K562 (cell line): ENCODE measurements at regions not wholly inside any gene's neighbourhood (a gene's known extent, or its start where the extent isn't known, plus 50 kb on each side); places are given as distances from the start of the nearest gene placed in this dataset.

Experiments used
- ATAC-seq: fragments of 200-7000 bp; cut with Tn5 transposase; 3 replicates; pipeline ENCODE4 v1.9.1; 2020; ENCODE audit warnings: moderate library complexity
- BruUV-seq: library from RNA; stranded (reverse); fragments of 400-500 nt; replicated peaks from 2 replicates; lab custom pipeline; 2021; lab: Mats Ljungman, UMichigan
- CTCF ChIA-PET: fragments of 300-600 bp; formaldehyde crosslinking; extraction: SDS; loops from one replicate; lab custom pipeline; 2021; ENCODE audit warnings: low intra/inter-chr PET ratio; lab: Yijun Ruan, JAX
- POLR2A ChIA-PET: fragments of 300-600, 350-650 bp; sonication (Branson Sonifier 250); formaldehyde crosslinking; extraction: SDS; loops from one replicate; lab custom pipeline; 2021; ENCODE audit warnings: antibody characterized with exemption, inconsistent platforms; lab: Yijun Ruan, JAX
- DNase-seq, 4 experiments: peaks; one replicate each; pipeline versions ENCODE4 v3.0.0 to v3.0.0-alpha.2; 2011 to 2018; ENCODE audit warnings: low spot score in 3 of 4, mixed read lengths in 3 of 4; ENCODE audit errors: extremely low read depth in 1 of 4
- FAIRE-seq: peaks from 2 replicates; lab custom pipeline; 2011; peaks lifted over from hg19 to GRCh38; lab: Jason Lieb, UNC
- H2AFZ ChIP-seq: 2 replicates; pipeline ENCODE4 v1.6.0; 2011; ENCODE audit warnings: low read depth, low read length, control low read depth, inconsistent platforms
- H3K27ac ChIP-seq: fragments of 200-600 bp; 3 replicates; pipeline ENCODE4 v1.8.0; 2011; ENCODE audit warnings: low read depth, mild to moderate bottlenecking, control low read depth, inconsistent platforms, low read length, moderate library complexity, mixed read lengths; ENCODE audit errors: extremely low read depth
- H3K27me3 ChIP-seq, 2 experiments: fragments of 300-600 bp in 1 of 2; 2 replicates in 1 of 2; 3 replicates in 1 of 2; pipeline versions ENCODE4 v1.6.0 to v1.8.0; 2011; ENCODE audit warnings: inconsistent platforms in 2 of 2, low read length in 2 of 2, mild to moderate bottlenecking in 1 of 2, mixed read lengths in 1 of 2, moderate library complexity in 1 of 2; ENCODE audit not compliant: control insufficient read depth in 2 of 2, insufficient read depth in 2 of 2
- H3K36me3 ChIP-seq: fragments of 300-600 bp; 3 replicates; pipeline ENCODE4 v1.8.0; 2011; ENCODE audit warnings: mild to moderate bottlenecking, low read length, inconsistent platforms; ENCODE audit not compliant: control insufficient read depth, insufficient read depth
- H3K4me1 ChIP-seq, 2 experiments: fragments of 200-600 bp in 1 of 2; replicated peaks in 1 of 2; 2 replicates in 1 of 2; 3 replicates in 1 of 2; pipeline versions ENCODE4 v1.5.1 to v1.8.0; 2011; ENCODE audit warnings: inconsistent platforms in 2 of 2, low read length in 2 of 2, mild to moderate bottlenecking in 1 of 2, mixed read lengths in 1 of 2, moderate library complexity in 1 of 2; ENCODE audit not compliant: control insufficient read depth in 2 of 2, insufficient read depth in 2 of 2
- H3K4me2 ChIP-seq: 2 replicates; pipeline ENCODE4 v1.6.1; 2011; ENCODE audit warnings: low read length, control low read depth, inconsistent platforms, mixed read lengths; ENCODE audit not compliant: insufficient read depth
- H3K4me3 ChIP-seq: fragments of 200-600 bp; sonication (generic), shearing (Covaris generic); 2 replicates; pipeline ENCODE4 v1.5.1; 2016; ENCODE audit warnings: control low read depth, inconsistent platforms
- H3K79me2 ChIP-seq: fragments of 200-600 bp; 3 replicates; pipeline ENCODE4 v1.8.0; 2011; ENCODE audit warnings: low read length, inconsistent platforms; ENCODE audit not compliant: control insufficient read depth, insufficient read depth
- H3K9ac ChIP-seq, 2 experiments: 2 replicates each; pipeline versions ENCODE4 v1.6.0 to v1.6.1; 2011; ENCODE audit warnings: low read depth in 2 of 2, low read length in 2 of 2, control low read depth in 1 of 2, inconsistent platforms in 1 of 2, mild to moderate bottlenecking in 1 of 2, mixed read lengths in 1 of 2; ENCODE audit not compliant: insufficient read depth in 1 of 2
- H3K9me1 ChIP-seq: one replicate; pipeline ENCODE4 v1.6.0; 2011; ENCODE audit warnings: inconsistent platforms, mild to moderate bottlenecking, low read length, moderate library complexity; ENCODE audit not compliant: control insufficient read depth, insufficient read depth
- H3K9me3 ChIP-seq: replicated peaks from 2 replicates; pipeline ENCODE4 v1.5.1; 2011; ENCODE audit warnings: low read depth, low read length, inconsistent platforms; ENCODE audit not compliant: control insufficient read depth, insufficient read depth
- H4K20me1 ChIP-seq: replicated peaks from 2 replicates; pipeline ENCODE4 v1.6.1; 2011; ENCODE audit warnings: low read length, inconsistent platforms, mixed read lengths; ENCODE audit not compliant: control insufficient read depth, insufficient read depth
- ARID4B ChIP-seq: sonication (generic); formaldehyde crosslinking; IDR thresholded peaks from 2 replicates; pipeline ENCODE4 v1.8.0; 2022; ENCODE audit warnings: mild to moderate bottlenecking, missing genetic modification reagents
- CREB1 ChIP-seq, 2 experiments: sonication (generic) in 1 of 2; formaldehyde crosslinking in 1 of 2; IDR thresholded peaks; 2 replicates each; pipeline versions ENCODE4 v1.6.1 to v1.8.0; 2012 to 2022; ENCODE audit warnings: inconsistent platforms in 1 of 2, mild to moderate bottlenecking in 1 of 2, missing genetic modification reagents in 1 of 2, moderate library complexity in 1 of 2
- FOXK1 ChIP-seq: sonication (generic); formaldehyde crosslinking; IDR thresholded peaks from 2 replicates; pipeline ENCODE4 v1.8.0; 2022; ENCODE audit warnings: missing genetic modification reagents, mild to moderate bottlenecking, borderline replicate concordance
- HCFC1 ChIP-seq: IDR thresholded peaks from 2 replicates; pipeline ENCODE4 v1.6.1; 2012; ENCODE audit warnings: low read depth, low read length, improper control_type of control experiment
- HDAC2 ChIP-seq: fragments of 450-650 bp; IDR thresholded peaks from 2 replicates; pipeline ENCODE4 v1.6.1; 2016; ENCODE audit warnings: mild to moderate bottlenecking
- HMGXB4 ChIP-seq: sonication (generic); formaldehyde crosslinking; IDR thresholded peaks from 2 replicates; pipeline ENCODE4 v1.8.1; 2023; ENCODE audit warnings: mild to moderate bottlenecking, missing genetic modification reagents
- MAZ ChIP-seq, 2 experiments: fragments of 450-650 bp in 1 of 2; sonication (generic) in 1 of 2; formaldehyde crosslinking; IDR thresholded peaks in 1 of 2; conservative IDR thresholded peaks in 1 of 2; 2 replicates each; pipeline versions ENCODE4 v1.4.0 to v1.5.0; 2020; ENCODE audit warnings: mild to moderate bottlenecking in 1 of 2, missing genetic modification reagents in 1 of 2
- MTF1 ChIP-seq: fragments of 250-450 bp; sonication (Bioruptor Pico); IDR thresholded peaks from 2 replicates; pipeline ENCODE4 v1.9.0; 2021; ENCODE audit warnings: moderate library complexity, mild to moderate bottlenecking, inconsistent platforms, borderline replicate concordance
- POLR2A ChIP-seq: fragments of 450-650 bp; conservative IDR thresholded peaks from 2 replicates; pipeline ENCODE4 v1.6.1; 2016
- TCF7L2 ChIP-seq: fragments of 150-350 bp; IDR thresholded peaks from 2 replicates; pipeline ENCODE4 v1.6.1; 2016; ENCODE audit warnings: low read depth, mild to moderate bottlenecking, low read length, moderate library complexity
- ZHX1 ChIP-seq: fragments of 150-350 bp; conservative IDR thresholded peaks from 2 replicates; pipeline ENCODE4 v1.6.1; 2014; ENCODE audit warnings: low read length
- ZNF121 ChIP-seq: sonication (generic); formaldehyde crosslinking; conservative IDR thresholded peaks from 2 replicates; pipeline ENCODE4 v1.8.0; 2022; ENCODE audit warnings: missing genetic modification reagents
- WGBS: fragments of 100-300 bp; shearing (Covaris generic); methylation state at CpG from one replicate; pipeline ENCODE4 v1.1.6; 2016; ENCODE audit warnings: low coverage, mixed read lengths; ENCODE audit not compliant: insufficient coverage; ENCODE audit errors: missing lambda C conversion rate; 5-methylcytosine and 5-hydroxymethylcytosine counted together
- in situ Hi-C: fragments of 300-500 bp; cut with MboI; formaldehyde crosslinking; loops from 4 replicates; pipeline ENCODE4 v1.15.0; 2018; ENCODE audit warnings: inconsistent platforms, mixed read lengths
- intact Hi-C: fragments of 100-400 bp; cut with micrococcal nuclease; formaldehyde crosslinking; loops from 2 replicates; pipeline ENCODE4 v1.14.2; 2022

- no peak for TF ChIP-seq ARID4B (CRISPR knock-in tag)
Observed at GRCh38 chr15:62909257-62909656, 133.3 kb upstream of the TPM1 start (continued).

- FAIRE-seq (no peak), DNase-seq (no peak), ATAC-seq (no peak)
- Histone ChIP-seq H3K4me1 (no peaks in the 10 kb centered on the region), H3K9me3 (no peaks in the 10 kb centered on the region), H3K9me1 (no peaks in the 10 kb centered on the region), H3K4me3 (no peak overlapping the region), H3K36me3 (no peaks in the 10 kb centered on the region), H3K4me2 (no peak overlapping the region), H3K27ac (no peak overlapping the region), H4K20me1 (no peaks in the 10 kb centered on the region), H2AFZ (no peak overlapping the region), H3K9ac (no peak overlapping the region), H3K79me2 (no peaks in the 10 kb centered on the region), H3K27me3 (peaks cover 5 to 39% of the 10 kb centered on the region in 2 experiments; a peak in 4 of 5 replicates)
- ChIA-PET POLR2A (interaction anchor here (0.6 to 1.1 kb wide), 3 partner anchors 10 to 278 kb away, joined by 3 read pairs; no protein-coding TSS in a partner anchor), CTCF (no interaction called here)
- in situ Hi-C loops (no loop called here), intact Hi-C loops (no loop called here)
- WGBS, result 3% methylated on average over 3 of the region's 3 CpGs
- BruUV-seq, result no TSS peak
- no peak for TF ChIP-seq ZNF121 (CRISPR knock-in tag)
- TF ChIP-seq HMGXB4, result no peak
- no peak for TF ChIP-seq MTF1 (CRISPR knock-in tag)
- TF ChIP-seq HCFC1, result no peak
- TF ChIP-seq MAZ (CRISPR knock-in tag; conservative IDR thresholded peaks at IDR 0.05 in 1 of 2, IDR thresholded peaks at IDR 0.05 in 1 of 2), result no peak
- TF ChIP-seq ZHX1, result no peak
- TF ChIP-seq FOXK1 (CRISPR knock-in tag), result no peak
- no peak for TF ChIP-seq POLR2A
- no peak for TF ChIP-seq CREB1 (IDR thresholded peaks at IDR 0.05)
- TF ChIP-seq CREB1 (CRISPR knock-in tag; IDR thresholded peaks at IDR 0.05), result no peak
- TF ChIP-seq HDAC2, result no peak
- TF ChIP-seq TCF7L2, result no peak
Observed at GRCh38 chr15:62912282-62912681, 130.3 kb upstream of the TPM1 start.
